GM21825 (cell line): ENCODE measurements at regions not wholly inside any gene's neighbourhood (a gene's known extent, or its start where the extent isn't known, plus 50 kb on each side); places are given as distances from the start of the nearest gene placed in this dataset.
"Not testable (repeated sequence)": the region's sequence is repeated elsewhere in the genome, so short reads cannot be mapped to it uniquely, and the experiment has no call there.

Experiments used
- ATAC-seq: cut with Tn5 transposase; IDR thresholded peaks from one replicate; pipeline ENCODE4 v1.9.1; 2021; ENCODE audit warnings: mild to moderate bottlenecking, moderate library complexity; ENCODE audit not compliant: unreplicated experiment

DNA sequence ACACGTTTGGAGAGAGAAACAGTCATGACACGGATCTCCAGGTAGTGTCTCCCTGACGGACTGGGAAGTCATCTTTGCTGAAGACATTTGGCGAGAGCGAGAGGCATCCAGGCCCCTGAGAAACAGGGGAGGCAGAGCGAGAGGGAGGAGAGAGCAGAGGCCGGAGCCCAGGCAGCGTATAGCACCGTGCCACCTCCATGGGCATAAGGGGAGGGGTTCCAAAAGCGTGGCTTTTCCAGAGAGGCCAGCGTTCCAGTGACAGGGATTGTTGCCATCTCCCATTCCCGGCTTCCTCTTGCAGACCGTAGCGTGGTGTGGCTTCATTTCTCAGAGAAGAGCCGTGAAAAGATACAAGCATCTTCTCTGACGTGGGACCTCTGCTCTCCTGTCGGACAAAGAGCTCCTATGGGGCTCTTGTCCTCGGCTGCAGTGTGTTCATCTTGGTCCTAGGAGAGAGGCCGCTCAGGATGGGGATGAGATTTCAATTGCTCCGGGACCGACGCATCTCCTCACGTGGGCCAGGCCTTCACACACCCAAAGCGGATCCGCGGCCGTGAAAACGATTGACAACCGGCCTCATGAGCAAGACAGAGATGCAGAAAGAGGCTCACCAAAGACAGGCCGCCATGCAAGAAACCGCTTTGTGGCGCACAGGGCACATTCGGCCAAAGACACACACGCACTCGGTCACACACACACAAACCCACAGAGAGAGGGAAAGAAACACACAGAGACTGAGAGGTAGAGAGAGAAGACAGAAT lies 170.5 kb upstream of the ZNF337 start:
- not testable (repeated sequence) for ATAC-seq

GRCh38 chr20:25865715-25866656 lies 169.3 kb upstream of the ZNF337 start:
- ATAC-seq: no peak

DNA sequence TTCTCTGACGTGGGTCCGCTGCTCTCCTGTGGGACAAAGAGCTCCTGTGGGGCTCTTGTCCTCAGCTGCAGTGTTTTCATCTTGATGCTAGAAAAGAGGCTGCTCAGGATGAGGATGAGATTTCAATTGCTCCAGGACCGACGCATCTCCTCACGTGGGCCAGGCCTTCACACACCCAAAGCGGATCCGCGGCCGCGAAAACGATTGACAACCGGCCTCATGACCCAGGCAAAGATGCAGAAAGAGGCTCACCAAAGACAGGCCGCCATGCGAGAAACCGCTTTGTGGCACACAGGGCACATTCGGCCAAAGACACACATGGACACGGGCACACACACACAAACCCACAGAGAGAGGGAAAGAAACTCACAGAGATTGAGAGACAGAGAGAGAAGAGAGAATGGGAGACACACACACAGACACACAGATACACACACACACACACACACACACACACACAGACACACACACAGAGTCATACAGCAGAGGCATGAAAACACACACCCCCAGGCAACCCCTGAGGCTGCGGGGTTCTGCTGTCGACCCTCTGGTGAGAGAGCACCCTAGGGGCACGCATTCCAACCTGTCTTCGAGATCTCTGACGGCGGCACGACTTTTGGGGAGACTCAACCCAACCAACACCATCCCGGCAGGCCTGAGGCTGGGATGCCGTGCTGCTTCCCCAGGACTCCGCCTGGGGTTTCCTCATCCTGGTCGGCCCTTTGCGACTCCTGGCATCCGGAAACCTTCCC lies 168.5 kb upstream of the ZNF337 start:
- ATAC-seq: not testable (repeated sequence)

DNA sequence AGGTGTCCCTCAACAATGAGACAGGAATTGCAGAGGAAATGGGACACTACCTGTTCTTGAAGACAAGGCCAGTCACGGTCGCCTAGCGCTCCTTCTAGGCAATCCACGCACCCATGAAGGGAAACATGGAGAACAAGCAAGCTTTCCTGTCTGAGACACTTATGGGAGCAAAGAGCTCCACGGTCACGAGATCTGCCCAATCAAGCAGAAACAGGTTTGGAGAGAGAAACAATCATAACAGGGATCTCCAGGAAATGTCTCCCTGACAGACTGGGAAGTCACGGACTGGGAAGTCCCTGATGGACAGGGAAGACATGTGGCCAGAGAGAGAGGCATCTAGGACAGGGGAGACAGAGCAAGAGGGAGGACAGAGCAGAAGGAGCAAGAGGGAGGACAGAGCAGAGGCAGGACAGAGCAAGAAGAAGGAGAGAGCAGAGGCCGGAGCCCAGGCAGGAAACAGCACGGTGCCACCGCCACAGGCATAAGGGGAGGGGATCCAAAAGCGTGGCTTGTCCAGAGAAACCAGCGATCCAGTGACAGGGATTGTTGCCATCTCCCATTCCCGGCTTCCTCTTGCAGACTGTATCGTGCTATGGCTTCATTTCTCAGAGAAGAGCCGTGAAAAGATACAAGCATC lies 167.8 kb upstream of the ZNF337 start:
- ATAC-seq: no peak

- no peak for ATAC-seq
Observed at GRCh38 chr20:25863536-25864325, 167.1 kb upstream of the ZNF337 start.

DNA sequence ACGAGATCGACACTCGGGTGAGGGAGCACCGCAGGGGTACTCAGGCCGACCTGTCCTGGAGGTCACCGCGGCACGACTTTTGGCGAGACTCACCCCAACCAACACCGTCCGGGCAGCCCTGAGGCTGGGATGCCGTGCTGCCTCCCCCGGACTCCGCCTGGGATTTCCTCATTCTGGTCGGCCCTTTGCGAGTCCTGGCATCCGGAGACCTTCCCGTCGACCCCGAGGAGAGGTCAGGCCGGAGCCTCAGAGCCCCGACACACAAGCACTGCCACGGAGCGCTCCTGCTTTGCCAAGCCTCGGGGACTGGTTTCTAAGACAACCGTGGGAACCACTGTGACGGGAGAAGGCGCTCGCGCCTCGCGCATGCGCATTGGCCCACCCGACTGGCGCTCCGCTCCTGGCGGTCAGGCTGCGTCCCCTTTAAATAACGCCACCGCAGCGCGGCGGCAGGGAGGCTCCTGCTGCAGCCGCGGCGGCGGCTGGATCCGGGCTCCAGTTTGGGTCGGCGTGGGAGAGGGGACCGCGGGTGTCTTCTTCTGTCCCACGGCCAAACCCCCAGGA lies 166.4 kb upstream of the ZNF337 start:
- ATAC-seq: peak; percentile 32

- no peak for ATAC-seq
Observed at GRCh38 chr20:25860531-25861150, 164.0 kb upstream of the ZNF337 start.

DNA sequence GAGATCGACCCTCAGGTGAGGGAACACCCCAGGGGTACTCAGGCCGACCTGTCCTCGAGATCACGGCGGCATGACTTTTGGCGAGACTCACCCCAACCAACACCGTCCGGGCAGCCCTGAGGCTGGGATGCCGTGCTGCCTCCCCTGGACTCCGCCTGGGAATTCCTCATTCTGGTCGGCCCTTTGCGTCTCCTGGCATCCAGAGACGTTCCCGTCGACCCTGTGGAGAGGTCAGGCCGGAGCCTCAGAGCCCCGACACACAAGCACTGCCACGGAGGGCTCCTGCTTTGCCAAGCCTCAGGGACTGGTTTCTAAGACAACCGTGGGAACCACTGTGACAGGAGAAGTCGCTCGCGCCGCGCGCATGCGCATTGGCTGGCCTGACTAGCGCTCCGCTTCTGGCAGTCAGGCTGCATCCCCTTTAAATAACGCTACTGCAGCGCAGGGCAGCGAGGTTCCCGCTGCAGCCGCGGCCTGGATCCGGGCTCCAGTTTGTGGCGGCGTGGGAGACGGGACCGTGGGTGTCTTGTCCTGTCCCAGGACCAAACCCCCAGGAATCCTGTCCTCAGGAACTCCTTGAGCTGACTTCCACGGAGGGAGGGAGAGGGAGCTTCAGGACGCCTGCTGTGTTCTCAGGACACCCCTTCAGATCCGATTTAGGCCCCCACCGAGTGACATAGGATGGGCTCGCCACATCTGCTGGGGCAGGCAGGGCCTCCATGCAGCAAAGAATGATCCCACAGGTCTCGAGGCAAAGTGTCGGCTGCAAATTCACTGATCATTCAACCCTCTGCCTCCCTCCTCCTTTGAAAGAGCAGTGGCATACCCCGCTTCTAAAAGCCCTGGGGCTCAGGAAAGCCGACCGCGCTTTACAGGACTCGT lies 163.2 kb upstream of the ZNF337 start:
- peak; percentile 50 for ATAC-seq

GRCh38 chr20:25858495-25859425 lies 162.1 kb upstream of the ZNF337 start:
- ATAC-seq: peak; percentile 10

GRCh38 chr20:25857091-25857788 lies 160.6 kb upstream of the ZNF337 start:
- ATAC-seq: not testable (repeated sequence)

- ATAC-seq: no peak
Observed at GRCh38 chr20:25856256-25856884, 159.7 kb upstream of the ZNF337 start.

- ATAC-seq: not testable (repeated sequence)
Observed at GRCh38 chr20:25855451-25856156, 159.0 kb upstream of the ZNF337 start.

DNA sequence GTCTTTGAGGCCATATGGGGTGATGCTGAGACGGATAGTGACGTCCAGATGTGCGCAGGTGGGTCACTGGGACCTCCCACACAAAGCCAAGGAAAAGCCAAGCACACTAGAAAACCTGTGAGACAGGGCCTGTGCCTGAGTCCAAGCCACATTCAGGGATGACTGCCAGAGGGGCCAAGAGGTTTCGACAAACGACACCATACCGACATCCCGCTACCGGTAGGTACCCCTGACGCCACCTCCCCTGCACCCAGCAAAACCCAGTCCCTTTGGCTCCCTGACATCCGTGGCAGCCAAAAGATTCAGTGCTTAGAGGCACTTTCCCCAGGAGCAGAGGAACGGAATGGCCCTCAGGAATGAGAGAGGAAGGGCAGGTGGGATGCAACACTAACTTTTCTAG lies 158.0 kb upstream of the ZNF337 start:
- not testable (repeated sequence) for ATAC-seq

DNA sequence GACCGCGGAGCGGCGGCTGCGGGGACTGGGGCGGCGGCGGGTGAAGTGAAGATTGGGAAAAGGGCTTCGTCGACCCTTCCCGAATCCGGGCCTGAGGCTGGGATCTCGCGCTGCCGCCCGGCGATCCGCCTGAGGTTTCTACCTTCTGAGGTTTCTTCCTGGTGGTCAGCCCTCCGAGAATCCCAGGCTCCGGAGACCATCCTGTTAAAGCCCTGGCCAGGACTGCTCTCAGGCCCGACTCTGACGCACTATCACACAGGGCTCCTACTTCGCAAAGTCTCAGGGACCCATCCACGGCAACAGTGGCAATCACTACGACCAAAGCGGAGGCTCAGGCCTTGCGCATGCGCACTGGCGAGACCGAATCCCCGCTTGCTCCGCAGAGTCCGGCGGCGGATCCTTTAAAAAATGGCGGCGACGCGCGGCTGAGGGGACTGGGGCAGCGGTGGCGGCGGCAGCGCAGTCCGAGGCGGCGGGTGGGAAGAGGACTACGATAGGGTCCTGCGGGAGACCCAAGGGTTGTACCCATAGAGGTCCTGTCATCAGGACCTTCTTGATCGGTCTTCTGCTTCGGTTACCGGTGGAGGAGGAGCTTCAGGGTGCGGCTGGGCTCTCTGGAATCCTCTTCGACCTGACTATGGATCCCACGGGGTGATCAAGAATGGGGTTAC lies 157.2 kb upstream of the ZNF337 start:
- ATAC-seq: peak; percentile 64
